Fibroblast of lung (primary cell): ENCODE measurements at regions not wholly inside any gene's neighbourhood (a gene's known extent, or its start where the extent isn't known, plus 50 kb on each side); places are given as distances from the start of the nearest gene placed in this dataset.

Experiments used
- DNase-seq, 2 donors: peaks; one replicate each; pipeline versions ENCODE4 v3.0.0 to v3.0.0-alpha.2; 2010; ENCODE audit warnings: low read depth in 2 of 2
- H2AFZ ChIP-seq: 2 replicates; pipeline ENCODE4 v1.5.1; 2012; ENCODE audit warnings: low read length, control low read depth, inconsistent platforms
- H3K27ac ChIP-seq: 2 replicates; pipeline ENCODE4 v1.5.1; 2011; ENCODE audit warnings: low read length, control low read depth; ENCODE audit not compliant: insufficient read depth
- H3K27me3 ChIP-seq: 2 replicates; pipeline ENCODE4 v1.5.1; 2011; ENCODE audit warnings: mild to moderate bottlenecking, low read length; ENCODE audit not compliant: control insufficient read depth, insufficient read depth
- H3K36me3 ChIP-seq: 2 replicates; pipeline ENCODE4 v1.5.1; 2011; ENCODE audit warnings: low read length; ENCODE audit not compliant: control insufficient read depth, insufficient read depth
- H3K4me1 ChIP-seq: 2 replicates; pipeline ENCODE4 v1.5.1; 2011; ENCODE audit warnings: low read length; ENCODE audit not compliant: control insufficient read depth, insufficient read depth; ENCODE audit errors: extremely low read depth
- H3K4me2 ChIP-seq: 2 replicates; pipeline ENCODE4 v1.5.1; 2011; ENCODE audit warnings: low read length, control low read depth; ENCODE audit not compliant: insufficient read depth; ENCODE audit errors: extremely low read depth
- H3K4me3 ChIP-seq, 4 experiments: fragments of 200-600 bp in 1 of 4; sonication (generic) in 1 of 4; replicated peaks in 1 of 4; 2 replicates each; pipeline ENCODE4 v1.5.1; 2011 to 2016; ENCODE audit warnings: low read length in 4 of 4, low read depth in 3 of 4, mild to moderate bottlenecking in 3 of 4, control low read depth in 2 of 4, inconsistent platforms in 1 of 4, mixed read lengths in 1 of 4; ENCODE audit not compliant: insufficient read depth in 1 of 4; ENCODE audit errors: control extremely low read depth in 1 of 4
- H3K79me2 ChIP-seq: 2 replicates; pipeline ENCODE4 v1.5.1; 2012; ENCODE audit warnings: mild to moderate bottlenecking, low read length, inconsistent platforms; ENCODE audit not compliant: control insufficient read depth, insufficient read depth
- H3K9ac ChIP-seq: 2 replicates; pipeline ENCODE4 v1.5.1; 2011; ENCODE audit warnings: mild to moderate bottlenecking, low read length, control low read depth; ENCODE audit not compliant: insufficient read depth
- H3K9me3 ChIP-seq: 2 replicates; pipeline ENCODE4 v1.5.1; 2012; ENCODE audit warnings: low read depth, low read length; ENCODE audit not compliant: control insufficient read depth, insufficient read depth
- H4K20me1 ChIP-seq: 2 replicates; pipeline ENCODE4 v1.5.1; 2011; ENCODE audit warnings: low read length; ENCODE audit not compliant: control insufficient read depth, insufficient read depth; ENCODE audit errors: extremely low read depth
- EZH2 ChIP-seq: IDR thresholded peaks from 2 replicates; pipeline ENCODE4 v1.5.1; 2012; ENCODE audit warnings: low read length, control low read depth, mild to moderate bottlenecking; ENCODE audit errors: missing control alignments
- TF ChIP-seq, protein P1 (sequence below), 2 donors: IDR thresholded peaks in 1 of 2; conservative IDR thresholded peaks in 1 of 2; 1 replicate in 1 of 2; 2 replicates in 1 of 2; pipeline ENCODE4 v1.5.1; 2011 to 2012; ENCODE audit warnings: low read length in 2 of 2, control low read depth in 1 of 2, inconsistent platforms in 1 of 2, low read depth in 1 of 2, mild to moderate bottlenecking in 1 of 2

DNA sequence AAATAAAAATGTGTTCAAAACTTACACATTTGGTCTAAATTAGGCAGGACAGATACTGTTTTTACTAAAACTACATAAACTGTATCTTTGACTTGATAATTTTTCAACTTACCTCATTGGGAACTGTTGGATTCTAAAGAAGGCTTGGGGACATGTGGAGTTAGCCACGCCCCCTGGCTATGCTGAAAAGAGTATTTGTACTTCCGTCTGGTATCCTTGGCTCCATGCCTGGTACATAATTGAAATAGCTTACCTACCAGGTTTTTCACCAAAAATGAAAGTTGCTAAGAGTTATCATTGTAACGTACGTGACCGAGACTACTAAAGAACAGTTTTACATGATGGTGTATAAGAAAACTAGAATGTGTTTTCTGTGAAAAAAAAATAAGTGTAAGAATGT, 604.8 kb upstream of the IGFBP3 start:
- no peaks in the 10 kb centered on the region for H3K9me3 ChIP-seq
- no peaks in the 10 kb centered on the region for H3K79me2 ChIP-seq
- H3K4me3 ChIP-seq = no peak overlapping the region
- no peak overlapping the region for H3K4me2 ChIP-seq
- no peaks in the 10 kb centered on the region for H3K36me3 ChIP-seq
- no peak overlapping the region for H2AFZ ChIP-seq
- H3K4me1 ChIP-seq = no peaks in the 10 kb centered on the region
- H3K27ac ChIP-seq = no peak overlapping the region
- no peaks in the 10 kb centered on the region for H3K27me3 ChIP-seq
- H4K20me1 ChIP-seq = no peaks in the 10 kb centered on the region
- TF ChIP-seq, protein P1, sequence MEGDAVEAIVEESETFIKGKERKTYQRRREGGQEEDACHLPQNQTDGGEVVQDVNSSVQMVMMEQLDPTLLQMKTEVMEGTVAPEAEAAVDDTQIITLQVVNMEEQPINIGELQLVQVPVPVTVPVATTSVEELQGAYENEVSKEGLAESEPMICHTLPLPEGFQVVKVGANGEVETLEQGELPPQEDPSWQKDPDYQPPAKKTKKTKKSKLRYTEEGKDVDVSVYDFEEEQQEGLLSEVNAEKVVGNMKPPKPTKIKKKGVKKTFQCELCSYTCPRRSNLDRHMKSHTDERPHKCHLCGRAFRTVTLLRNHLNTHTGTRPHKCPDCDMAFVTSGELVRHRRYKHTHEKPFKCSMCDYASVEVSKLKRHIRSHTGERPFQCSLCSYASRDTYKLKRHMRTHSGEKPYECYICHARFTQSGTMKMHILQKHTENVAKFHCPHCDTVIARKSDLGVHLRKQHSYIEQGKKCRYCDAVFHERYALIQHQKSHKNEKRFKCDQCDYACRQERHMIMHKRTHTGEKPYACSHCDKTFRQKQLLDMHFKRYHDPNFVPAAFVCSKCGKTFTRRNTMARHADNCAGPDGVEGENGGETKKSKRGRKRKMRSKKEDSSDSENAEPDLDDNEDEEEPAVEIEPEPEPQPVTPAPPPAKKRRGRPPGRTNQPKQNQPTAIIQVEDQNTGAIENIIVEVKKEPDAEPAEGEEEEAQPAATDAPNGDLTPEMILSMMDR (conservative IDR thresholded peaks at IDR 0.05 in 1 of 2, IDR thresholded peaks at IDR 0.05 in 1 of 2; ENCODE audit: low read depth in 1 of 2, low read length in 2 of 2) = no peak
- no peak for TF ChIP-seq EZH2
- peak in 1 of 2 donors; percentile 49 for DNase-seq
- H3K9ac ChIP-seq = no peak overlapping the region

DNA sequence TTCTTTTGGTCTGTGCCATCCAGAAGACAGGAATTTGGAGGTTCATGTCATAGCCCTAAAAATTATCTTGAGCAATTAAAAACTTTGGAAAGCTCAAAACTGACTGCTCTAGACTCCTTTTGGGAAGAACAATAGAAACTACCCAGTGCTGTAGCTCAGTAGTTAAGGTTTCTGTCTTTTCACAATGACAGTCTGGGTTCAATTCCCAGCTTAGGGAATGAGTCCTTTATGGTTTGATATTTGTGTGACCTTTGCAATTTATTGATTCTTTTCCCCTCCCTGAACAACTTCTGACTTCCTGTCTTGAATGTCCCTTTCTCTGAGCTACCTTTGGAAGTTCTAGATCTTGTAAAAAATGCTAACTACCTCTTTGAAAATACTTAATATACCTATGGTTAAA, 603.3 kb upstream of the IGFBP3 start:
- Histone ChIP-seq H3K9me3 (no peaks in the 10 kb centered on the region), H3K9ac (no peak overlapping the region), H3K4me1 (no peaks in the 10 kb centered on the region), H4K20me1 (no peaks in the 10 kb centered on the region), H3K4me2 (no peak overlapping the region), H3K79me2 (no peaks in the 10 kb centered on the region), H3K27me3 (no peaks in the 10 kb centered on the region), H3K4me3 (no peak overlapping the region), H3K36me3 (no peaks in the 10 kb centered on the region), H2AFZ (no peak overlapping the region), H3K27ac (no peak overlapping the region)
- no peak for TF ChIP-seq EZH2
- TF ChIP-seq, protein P1 (conservative IDR thresholded peaks at IDR 0.05 in 1 of 2, IDR thresholded peaks at IDR 0.05 in 1 of 2; ENCODE audit: low read depth in 1 of 2, low read length in 2 of 2) = no peak
- DNase-seq = no peak

DNA sequence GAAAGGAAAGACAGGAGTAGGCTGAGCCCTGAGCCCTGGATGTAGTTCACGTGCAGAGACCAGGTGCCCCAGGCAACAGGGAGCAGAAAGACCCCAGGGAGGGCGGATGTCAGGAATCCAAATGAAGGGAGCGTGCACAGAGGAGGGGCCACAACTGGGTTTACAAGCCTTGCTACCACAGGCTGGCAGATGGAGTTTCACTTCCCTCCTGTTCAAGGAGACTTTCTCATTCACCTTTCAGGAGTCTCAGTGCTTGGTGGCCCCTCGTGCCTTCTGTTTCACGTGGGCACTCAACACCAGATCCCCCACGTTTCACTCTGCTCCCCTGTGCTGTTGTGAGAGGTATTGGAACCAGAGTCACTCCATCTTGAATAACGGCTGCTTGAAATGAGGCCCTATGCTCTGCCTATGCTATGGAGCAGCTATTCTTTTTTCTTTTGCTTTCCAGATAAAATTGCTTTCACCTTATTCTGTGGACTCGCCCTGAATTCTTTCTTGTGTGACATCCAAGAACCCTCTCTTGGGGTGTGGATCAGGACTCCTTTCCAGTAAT, 601.4 kb upstream of the IGFBP3 start:
- no peaks in the 10 kb centered on the region for H3K79me2 ChIP-seq
- H3K9me3 ChIP-seq = no peaks in the 10 kb centered on the region
- no peak overlapping the region for H3K9ac ChIP-seq
- H3K4me1 ChIP-seq = no peaks in the 10 kb centered on the region
- no peaks in the 10 kb centered on the region for H3K27me3 ChIP-seq
- H3K4me2 ChIP-seq = no peak overlapping the region
- TF ChIP-seq, protein P1 (conservative IDR thresholded peaks at IDR 0.05 in 1 of 2, IDR thresholded peaks at IDR 0.05 in 1 of 2; ENCODE audit: low read depth in 1 of 2, low read length in 2 of 2) = no peak
- no peak for TF ChIP-seq EZH2
- no peak overlapping the region for H3K27ac ChIP-seq
- no peak overlapping the region for H2AFZ ChIP-seq
- no peak for DNase-seq
- H4K20me1 ChIP-seq = no peaks in the 10 kb centered on the region
- H3K4me3 ChIP-seq = no peak overlapping the region
- no peaks in the 10 kb centered on the region for H3K36me3 ChIP-seq
